ENCODE measurements at regions not wholly inside any gene's neighbourhood (a gene's known extent, or its start where the extent isn't known, plus 50 kb on each side); places are given as distances from the start of the nearest gene placed in this dataset.

DNA sequence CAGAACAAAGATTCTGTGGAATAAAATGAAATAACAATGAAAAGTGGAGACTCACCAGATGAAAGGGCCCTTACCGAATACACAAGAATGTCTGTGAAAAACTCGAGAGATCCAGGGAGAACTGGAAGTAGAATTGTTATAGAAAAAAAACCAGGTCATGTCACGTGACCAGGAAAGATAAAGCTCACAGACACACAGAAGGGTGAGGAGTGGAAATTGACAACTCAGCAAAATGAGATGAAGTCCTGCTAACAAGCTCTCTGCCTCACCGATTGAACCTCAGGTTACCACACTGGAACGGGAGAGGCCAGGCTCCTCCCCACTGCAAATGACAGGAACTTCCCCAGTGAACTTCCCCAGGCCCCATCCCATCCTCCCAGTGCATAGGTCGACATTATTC is 1618.0 kb upstream of the PCDH10 start:
- 87 to 88% methylated on average over 6 of the region's 6 CpGs for WGBS, 2 donors
- intact Hi-C loops (cut with DNase I), result no loop called here
- Histone ChIP-seq H3K27ac (no peak overlapping the region), H3K9me3 (no peaks in the 10 kb centered on the region), H3K4me3 (replicated peaks in 1 of 3) (no peak overlapping the region), H3K4me1 (no peaks in the 10 kb centered on the region), H3K36me3 (no peaks in the 10 kb centered on the region), H3K27me3 (no peaks in the 10 kb centered on the region)
- no peak for TF ChIP-seq POLR2A (IDR thresholded peaks at IDR 0.05)
- TF ChIP-seq, protein P1, sequence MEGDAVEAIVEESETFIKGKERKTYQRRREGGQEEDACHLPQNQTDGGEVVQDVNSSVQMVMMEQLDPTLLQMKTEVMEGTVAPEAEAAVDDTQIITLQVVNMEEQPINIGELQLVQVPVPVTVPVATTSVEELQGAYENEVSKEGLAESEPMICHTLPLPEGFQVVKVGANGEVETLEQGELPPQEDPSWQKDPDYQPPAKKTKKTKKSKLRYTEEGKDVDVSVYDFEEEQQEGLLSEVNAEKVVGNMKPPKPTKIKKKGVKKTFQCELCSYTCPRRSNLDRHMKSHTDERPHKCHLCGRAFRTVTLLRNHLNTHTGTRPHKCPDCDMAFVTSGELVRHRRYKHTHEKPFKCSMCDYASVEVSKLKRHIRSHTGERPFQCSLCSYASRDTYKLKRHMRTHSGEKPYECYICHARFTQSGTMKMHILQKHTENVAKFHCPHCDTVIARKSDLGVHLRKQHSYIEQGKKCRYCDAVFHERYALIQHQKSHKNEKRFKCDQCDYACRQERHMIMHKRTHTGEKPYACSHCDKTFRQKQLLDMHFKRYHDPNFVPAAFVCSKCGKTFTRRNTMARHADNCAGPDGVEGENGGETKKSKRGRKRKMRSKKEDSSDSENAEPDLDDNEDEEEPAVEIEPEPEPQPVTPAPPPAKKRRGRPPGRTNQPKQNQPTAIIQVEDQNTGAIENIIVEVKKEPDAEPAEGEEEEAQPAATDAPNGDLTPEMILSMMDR (IDR thresholded peaks at IDR 0.05), result no peak
- no peak for DNase-seq

DNA sequence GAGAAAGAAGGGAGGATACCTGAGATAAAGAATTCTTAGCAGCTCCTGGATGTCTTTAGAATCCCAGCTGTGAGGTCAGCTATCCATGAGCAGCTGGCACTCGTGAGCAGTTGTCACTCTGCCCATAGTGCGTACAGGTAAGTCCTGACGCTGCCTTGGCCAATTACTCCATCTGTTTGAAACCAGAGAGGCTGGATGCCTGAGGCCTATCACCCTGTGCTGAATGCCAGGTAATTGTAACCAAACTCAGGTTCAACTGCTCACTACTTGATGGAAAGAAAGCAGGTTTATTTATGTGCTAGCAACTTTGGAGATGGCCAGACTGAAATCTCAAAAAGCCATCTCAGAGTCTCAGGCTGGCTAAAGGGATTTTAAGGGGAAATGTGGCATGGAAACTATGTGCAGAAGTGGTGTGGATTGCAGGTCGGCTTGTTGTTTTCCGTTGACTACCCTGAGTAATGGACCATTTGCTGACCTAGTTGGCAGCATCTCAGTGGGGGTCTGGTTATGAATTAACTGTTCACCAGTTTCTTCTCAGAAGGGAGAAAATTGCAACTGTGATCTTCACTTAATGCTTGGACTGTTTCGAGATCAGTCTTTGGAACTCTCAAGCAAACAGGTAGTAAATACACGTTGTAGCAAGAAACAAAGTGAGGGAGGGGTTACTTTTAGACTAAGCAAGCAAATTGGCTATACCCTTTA is 1614.0 kb upstream of the PCDH10 start:
- no peaks in the 10 kb centered on the region for H3K4me1 ChIP-seq
- DNase-seq, result no peak
- no peaks in the 10 kb centered on the region for H3K36me3 ChIP-seq
- no peak overlapping the region for H3K4me3 ChIP-seq (replicated peaks in 1 of 3)
- intact Hi-C loops (cut with DNase I), result no loop called here
- H3K9me3 ChIP-seq, result no peaks in the 10 kb centered on the region
- no peak overlapping the region for H3K27ac ChIP-seq
- H3K27me3 ChIP-seq, result no peaks in the 10 kb centered on the region
- TF ChIP-seq POLR2A (IDR thresholded peaks at IDR 0.05), result no peak
- TF ChIP-seq, protein P1 (IDR thresholded peaks at IDR 0.05), result no peak
- WGBS, 2 donors, result 76 to 87% methylated on average over 7 of the region's 7 CpGs

- no peak for TF ChIP-seq POLR2A (IDR thresholded peaks at IDR 0.05)
- TF ChIP-seq, protein P1 (IDR thresholded peaks at IDR 0.05), result no peak
- Histone ChIP-seq H3K36me3 (no peaks in the 10 kb centered on the region), H3K27ac (no peak overlapping the region), H3K4me1 (no peaks in the 10 kb centered on the region), H3K27me3 (no peaks in the 10 kb centered on the region), H3K4me3 (replicated peaks in 1 of 3) (no peak overlapping the region), H3K9me3 (no peaks in the 10 kb centered on the region)
- no peak for DNase-seq
- 93 to 97% methylated on average over 3 of the region's 3 CpGs for WGBS, 2 donors
- intact Hi-C loops (cut with DNase I), result no loop called here
Measured at GRCh38 chr4:131540256-131540655, 1608.8 kb upstream of the PCDH10 start.

GRCh38 chr4:131547506-131547981 is 1601.5 kb upstream of the PCDH10 start:
- H3K27ac ChIP-seq, result no peak overlapping the region
- DNase-seq, result no peak
- H3K4me3 ChIP-seq (replicated peaks in 1 of 3), result no peak overlapping the region
- no peaks in the 10 kb centered on the region for H3K27me3 ChIP-seq
- intact Hi-C loops (cut with DNase I), result no loop called here
- no peak for TF ChIP-seq POLR2A (IDR thresholded peaks at IDR 0.05)
- TF ChIP-seq, protein P1 (IDR thresholded peaks at IDR 0.05), result no peak
- 89 to 90% methylated on average over 7 of the region's 7 CpGs for WGBS, 2 donors
- no peaks in the 10 kb centered on the region for H3K4me1 ChIP-seq
- H3K9me3 ChIP-seq, result no peaks in the 10 kb centered on the region
- H3K36me3 ChIP-seq, result no peaks in the 10 kb centered on the region

DNA sequence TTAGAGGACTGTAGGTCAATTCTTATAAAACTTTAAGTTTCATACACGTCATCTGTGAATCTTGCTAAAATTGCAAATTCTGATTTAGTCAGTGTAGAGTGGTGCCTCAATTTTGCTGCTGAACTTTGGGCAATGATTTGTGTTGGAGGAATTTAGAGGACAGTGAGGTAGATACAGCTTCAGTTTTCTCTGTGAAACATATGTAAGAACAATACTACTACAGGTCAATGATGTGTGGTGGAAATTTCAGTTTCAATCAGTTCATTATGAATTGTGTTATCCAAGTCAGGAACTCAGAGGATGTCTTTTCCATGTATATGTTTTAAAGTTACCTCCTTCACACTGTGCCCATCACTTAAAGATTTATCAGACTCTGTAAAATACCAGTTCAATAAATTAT is 1597.8 kb upstream of the PCDH10 start:
- intact Hi-C loops (cut with DNase I), result no loop called here
- 93 to 95% methylated on average over 1 of the region's 1 CpG for WGBS, 2 donors
- H3K4me1 ChIP-seq, result no peaks in the 10 kb centered on the region
- no peaks in the 10 kb centered on the region for H3K36me3 ChIP-seq
- no peak for TF ChIP-seq POLR2A (IDR thresholded peaks at IDR 0.05)
- TF ChIP-seq, protein P1 (IDR thresholded peaks at IDR 0.05), result no peak
- no peaks in the 10 kb centered on the region for H3K9me3 ChIP-seq
- no peak for DNase-seq
- no peak overlapping the region for H3K4me3 ChIP-seq (replicated peaks in 1 of 3)
- no peak overlapping the region for H3K27ac ChIP-seq
- no peaks in the 10 kb centered on the region for H3K27me3 ChIP-seq
